Lung (tissue), 11 donors: ENCODE measurements at regions not wholly inside any gene's neighbourhood (a gene's known extent, or its start where the extent isn't known, plus 50 kb on each side); places are given as distances from the start of the nearest gene placed in this dataset.

Experiments used
- ATAC-seq: fragments of 200-7000 bp; cut with Tn5 transposase; one replicate; pipeline ENCODE4 v1.9.1; 2020; ENCODE audit warnings: moderate number of reproducible peaks; ENCODE audit not compliant: insufficient read depth, low FRiP score
- DNase-seq, 3 donors: peaks; one replicate each; pipeline ENCODE4 v3.0.0-alpha.2; 2013 to 2017
- H3K27ac ChIP-seq, 2 donors: one replicate each; pipeline ENCODE4 v1.5.1; 2013; ENCODE audit warnings: mild to moderate bottlenecking in 2 of 2, moderate library complexity in 2 of 2, control low read depth in 1 of 2, inconsistent platforms in 1 of 2, low read depth in 1 of 2, low read length in 1 of 2
- H3K27me3 ChIP-seq, 3 donors: one replicate each; pipeline ENCODE4 v1.5.1; 2013; ENCODE audit warnings: low read length in 2 of 3; ENCODE audit not compliant: control insufficient read depth in 3 of 3, insufficient read depth in 3 of 3
- H3K36me3 ChIP-seq, 4 donors: one replicate each; pipeline ENCODE4 v1.5.1; 2013; ENCODE audit warnings: low read length in 4 of 4, mild to moderate bottlenecking in 1 of 4, moderate library complexity in 1 of 4; ENCODE audit not compliant: control insufficient read depth in 4 of 4, insufficient read depth in 4 of 4
- H3K4me1 ChIP-seq, 5 donors: one replicate each; pipeline ENCODE4 v1.5.1; 2013; ENCODE audit warnings: low read length in 5 of 5, mild to moderate bottlenecking in 2 of 5, moderate library complexity in 1 of 5; ENCODE audit not compliant: control insufficient read depth in 5 of 5, insufficient read depth in 5 of 5
- H3K4me3 ChIP-seq: one replicate; pipeline ENCODE4 v1.5.1; 2013; ENCODE audit warnings: mild to moderate bottlenecking, control low read depth, moderate library complexity
- H3K9ac ChIP-seq, 2 donors: one replicate each; pipeline ENCODE4 v1.5.1; 2013; ENCODE audit warnings: low read length in 2 of 2, control low read depth in 1 of 2; ENCODE audit not compliant: insufficient read depth in 1 of 2
- H3K9me3 ChIP-seq, 4 donors: one replicate each; pipeline ENCODE4 v1.5.1; 2013; ENCODE audit warnings: low read length in 3 of 4, mild to moderate bottlenecking in 1 of 4, moderate library complexity in 1 of 4; ENCODE audit not compliant: control insufficient read depth in 4 of 4, insufficient read depth in 3 of 4
- WGBS, 2 donors: extraction: QIAGEN DNeasy Blood & Tissue Kit; methylation state at CpG; one replicate each; pipeline ENCODE4 v1.1.7; 2013; 5-methylcytosine and 5-hydroxymethylcytosine counted together
- TF ChIP-seq, protein P1 (sequence below): IDR thresholded peaks from 2 replicates; pipeline ENCODE4 v1.5.1; 2012; ENCODE audit warnings: mild to moderate bottlenecking; ENCODE audit errors: control extremely low read depth, extremely low read depth
- donor health status: control.
- donor health status: control.
- donor health status: Bipolar disorder and iron deficiency.
- donor health status: healthy.
- donor health status: DM: yes; HTN: yes; CAD: no.

DNA sequence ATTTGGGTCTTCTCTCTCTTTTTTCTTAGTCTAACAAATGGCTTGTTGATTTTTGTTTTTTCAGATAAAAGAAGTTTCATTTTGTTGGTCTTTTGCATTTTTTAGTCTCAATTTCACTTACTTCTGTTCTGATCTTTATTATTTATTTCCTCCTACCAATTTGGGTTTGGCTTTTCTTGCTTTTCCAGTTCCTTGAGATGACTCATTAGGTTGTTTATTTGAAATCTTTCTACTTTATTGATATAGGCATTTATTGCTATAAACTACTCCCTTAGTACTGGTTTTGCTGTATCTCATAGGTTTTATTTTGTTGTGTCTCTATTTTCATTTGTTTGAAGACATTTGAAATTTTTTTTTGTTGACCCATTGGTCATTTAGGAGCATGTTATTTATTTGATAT lies 152.2 kb upstream of the MPHOSPH6 start:
- TF ChIP-seq, protein P1, sequence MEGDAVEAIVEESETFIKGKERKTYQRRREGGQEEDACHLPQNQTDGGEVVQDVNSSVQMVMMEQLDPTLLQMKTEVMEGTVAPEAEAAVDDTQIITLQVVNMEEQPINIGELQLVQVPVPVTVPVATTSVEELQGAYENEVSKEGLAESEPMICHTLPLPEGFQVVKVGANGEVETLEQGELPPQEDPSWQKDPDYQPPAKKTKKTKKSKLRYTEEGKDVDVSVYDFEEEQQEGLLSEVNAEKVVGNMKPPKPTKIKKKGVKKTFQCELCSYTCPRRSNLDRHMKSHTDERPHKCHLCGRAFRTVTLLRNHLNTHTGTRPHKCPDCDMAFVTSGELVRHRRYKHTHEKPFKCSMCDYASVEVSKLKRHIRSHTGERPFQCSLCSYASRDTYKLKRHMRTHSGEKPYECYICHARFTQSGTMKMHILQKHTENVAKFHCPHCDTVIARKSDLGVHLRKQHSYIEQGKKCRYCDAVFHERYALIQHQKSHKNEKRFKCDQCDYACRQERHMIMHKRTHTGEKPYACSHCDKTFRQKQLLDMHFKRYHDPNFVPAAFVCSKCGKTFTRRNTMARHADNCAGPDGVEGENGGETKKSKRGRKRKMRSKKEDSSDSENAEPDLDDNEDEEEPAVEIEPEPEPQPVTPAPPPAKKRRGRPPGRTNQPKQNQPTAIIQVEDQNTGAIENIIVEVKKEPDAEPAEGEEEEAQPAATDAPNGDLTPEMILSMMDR, result no peak
- peaks cover 0 to 3% (median 0%) of the 10 kb centered on the region in 5 donors for H3K4me1 ChIP-seq
- no peak for ATAC-seq

DNA sequence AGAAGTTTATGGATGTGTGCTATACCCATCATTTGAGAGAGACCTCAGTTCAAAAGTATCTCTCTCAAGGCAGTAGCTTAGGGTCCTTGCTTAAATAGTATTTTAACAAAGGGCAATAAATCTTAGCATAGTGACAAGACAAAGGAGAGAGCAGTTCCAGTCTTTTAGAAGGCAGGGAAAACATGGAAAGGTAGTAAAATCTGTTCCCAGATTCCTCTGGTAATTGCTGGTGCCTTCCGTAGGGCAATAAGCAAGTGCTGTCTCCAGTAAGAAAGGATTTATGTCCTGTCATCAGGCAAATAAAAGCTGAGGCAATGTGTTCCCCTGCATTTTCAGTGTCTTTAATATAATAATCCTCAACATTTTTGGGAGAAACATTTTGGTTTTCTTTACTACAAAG lies 149.0 kb upstream of the MPHOSPH6 start:
- Histone ChIP-seq H3K27ac (no peak overlapping the region), H3K36me3 (no peaks in the 10 kb centered on the region), H3K9me3 (peaks cover 0 to 6% (median 1%) of the 10 kb centered on the region in 4 donors), H3K9ac (no peak overlapping the region), H3K4me1 (peaks cover 0 to 5% (median 0%) of the 10 kb centered on the region in 5 donors), H3K4me3 (no peak overlapping the region), H3K27me3 (no peaks in the 10 kb centered on the region)
- DNase-seq (no peak), ATAC-seq (no peak)
- WGBS, 2 donors, result 52 to 68% methylated on average over 1 of the region's 1 CpG
- TF ChIP-seq, protein P1, result no peak

More for the DNA sequence above, 152.2 kb upstream of the MPHOSPH6 start:
- H3K27me3 ChIP-seq, result no peaks in the 10 kb centered on the region
- no peak overlapping the region for H3K4me3 ChIP-seq
- peaks cover 0 to 6% (median 1%) of the 10 kb centered on the region in 4 donors for H3K9me3 ChIP-seq
- no peak overlapping the region for H3K27ac ChIP-seq
- no peaks in the 10 kb centered on the region for H3K36me3 ChIP-seq
- H3K9ac ChIP-seq, result no peak overlapping the region
- DNase-seq, result no peak

GRCh38 chr16:82317411-82318167 lies 147.6 kb upstream of the MPHOSPH6 start:
- 67 to 81% methylated on average over 7 of the region's 7 CpGs for WGBS, 2 donors
- Histone ChIP-seq H3K9ac (no peak overlapping the region), H3K4me3 (no peak overlapping the region), H3K27ac (no peak overlapping the region), H3K9me3 (no peaks in the 10 kb centered on the region), H3K36me3 (no peaks in the 10 kb centered on the region), H3K27me3 (no peaks in the 10 kb centered on the region), H3K4me1 (peaks cover 0 to 5% (median 0%) of the 10 kb centered on the region in 5 donors)
- ATAC-seq (no peak), DNase-seq (peak in 2 of 3 donors; percentile 7 to 41)
- TF ChIP-seq, protein P1, result no peak
